ENCODE measurements at regions not wholly inside any gene's neighbourhood (a gene's known extent, or its start where the extent isn't known, plus 50 kb on each side); places are given as distances from the start of the nearest gene placed in this dataset.

- no peak for TF ChIP-seq ZNF626 (tag by site-specific recombination; IDR thresholded peaks at IDR 0.05)
- TF ChIP-seq CTCF (tag by site-specific recombination; IDR thresholded peaks at IDR 0.05): no peak
- TF ChIP-seq ZNF692 (tag by site-specific recombination; IDR thresholded peaks at IDR 0.05): no peak
- TF ChIP-seq SP3 (tag by site-specific recombination; IDR thresholded peaks at IDR 0.05): no peak
- TF ChIP-seq, protein P1, sequence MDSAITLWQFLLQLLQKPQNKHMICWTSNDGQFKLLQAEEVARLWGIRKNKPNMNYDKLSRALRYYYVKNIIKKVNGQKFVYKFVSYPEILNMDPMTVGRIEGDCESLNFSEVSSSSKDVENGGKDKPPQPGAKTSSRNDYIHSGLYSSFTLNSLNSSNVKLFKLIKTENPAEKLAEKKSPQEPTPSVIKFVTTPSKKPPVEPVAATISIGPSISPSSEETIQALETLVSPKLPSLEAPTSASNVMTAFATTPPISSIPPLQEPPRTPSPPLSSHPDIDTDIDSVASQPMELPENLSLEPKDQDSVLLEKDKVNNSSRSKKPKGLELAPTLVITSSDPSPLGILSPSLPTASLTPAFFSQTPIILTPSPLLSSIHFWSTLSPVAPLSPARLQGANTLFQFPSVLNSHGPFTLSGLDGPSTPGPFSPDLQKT (IDR thresholded peaks at IDR 0.05; ENCODE audit: borderline replicate concordance, low read depth, low read length): no peak
- no peak for TF ChIP-seq ZNF335 (tag by site-specific recombination; conservative IDR thresholded peaks at IDR 0.05)
Observed at GRCh38 chr12:96098631-96099030, 63.2 kb upstream of the LTA4H start.
